ES-I3 (cell line): ENCODE measurements at regions not wholly inside any gene's neighbourhood (a gene's known extent, or its start where the extent isn't known, plus 50 kb on each side); places are given as distances from the start of the nearest gene placed in this dataset.

Experiments
- H3K36me3 ChIP-seq: 2 replicates; pipeline ENCODE4 v1.6.1; 2013; ENCODE audit warnings: mild to moderate bottlenecking, low read length, control low read depth, moderate library complexity; ENCODE audit not compliant: insufficient read depth
- H3K4me1 ChIP-seq: 2 replicates; pipeline ENCODE4 v1.6.1; 2013; ENCODE audit warnings: mild to moderate bottlenecking, control low read depth, low read length; ENCODE audit not compliant: insufficient read depth
- H3K9ac ChIP-seq: 2 replicates; pipeline ENCODE4 v1.6.1; 2013; ENCODE audit warnings: low read depth, mild to moderate bottlenecking, low read length, moderate library complexity
- H3K9me3 ChIP-seq: 2 replicates; pipeline ENCODE4 v1.6.1; 2013; ENCODE audit warnings: mild to moderate bottlenecking, low read length, moderate library complexity; ENCODE audit not compliant: control insufficient read depth, insufficient read depth

DNA sequence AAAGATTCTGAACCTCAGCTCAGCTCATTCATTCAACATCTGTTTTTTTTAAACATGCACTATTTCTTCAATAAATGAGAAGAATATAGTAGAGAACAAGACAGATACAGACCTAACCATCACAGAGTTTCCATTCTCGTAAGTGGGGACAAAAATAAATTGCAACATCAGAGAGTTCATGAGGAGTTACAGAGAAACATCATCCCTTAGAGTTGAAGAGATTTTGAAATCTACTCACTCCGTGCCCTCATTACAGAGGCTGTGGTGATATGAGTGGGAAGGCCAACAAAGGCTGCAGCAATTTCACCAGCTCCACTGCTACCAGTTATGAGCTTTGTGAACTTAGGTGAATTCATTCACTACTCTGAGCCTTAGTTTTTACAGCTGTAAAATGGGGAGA, 399.3 kb downstream of the BCL11A start:
- Histone ChIP-seq H3K9me3 (peaks cover 4% of the 10 kb centered on the region; the same call in 1 of the 2 replicates), H3K4me1 (no peaks in the 10 kb centered on the region), H3K9ac (no peak overlapping the region), H3K36me3 (no peaks in the 10 kb centered on the region)

DNA sequence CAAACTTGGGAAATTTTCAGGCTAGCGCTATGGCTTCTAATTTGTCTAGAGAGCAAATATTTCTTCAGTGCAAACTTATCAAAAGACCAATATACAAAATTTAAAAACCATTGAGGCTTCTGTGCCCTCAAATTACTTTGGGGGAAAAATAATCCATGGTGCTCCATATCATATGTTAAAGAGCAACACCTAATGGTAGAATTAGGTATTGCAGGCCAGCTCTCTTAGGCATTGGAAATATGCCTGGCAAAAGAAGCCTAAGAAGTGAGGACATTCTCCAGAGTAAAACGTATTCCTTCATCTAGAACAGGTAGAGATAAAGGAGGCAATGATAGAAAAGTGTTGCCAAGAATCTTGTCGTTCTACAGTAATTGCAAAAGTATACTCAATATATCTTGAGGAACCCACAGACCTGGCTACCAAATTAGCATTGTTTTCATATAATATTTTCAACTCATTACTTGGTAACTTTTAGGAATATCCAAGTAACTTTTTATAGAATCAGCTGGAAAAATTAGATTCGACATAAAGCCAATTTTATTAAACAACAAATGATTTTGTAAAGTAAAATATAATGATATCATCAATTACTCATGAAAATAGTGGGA, 401.1 kb downstream of the BCL11A start:
- peaks cover 4% of the 10 kb centered on the region; the same call in 1 of the 2 replicates for H3K9me3 ChIP-seq
- H3K36me3 ChIP-seq, result no peaks in the 10 kb centered on the region
- H3K4me1 ChIP-seq, result no peaks in the 10 kb centered on the region
- no peak overlapping the region for H3K9ac ChIP-seq

DNA sequence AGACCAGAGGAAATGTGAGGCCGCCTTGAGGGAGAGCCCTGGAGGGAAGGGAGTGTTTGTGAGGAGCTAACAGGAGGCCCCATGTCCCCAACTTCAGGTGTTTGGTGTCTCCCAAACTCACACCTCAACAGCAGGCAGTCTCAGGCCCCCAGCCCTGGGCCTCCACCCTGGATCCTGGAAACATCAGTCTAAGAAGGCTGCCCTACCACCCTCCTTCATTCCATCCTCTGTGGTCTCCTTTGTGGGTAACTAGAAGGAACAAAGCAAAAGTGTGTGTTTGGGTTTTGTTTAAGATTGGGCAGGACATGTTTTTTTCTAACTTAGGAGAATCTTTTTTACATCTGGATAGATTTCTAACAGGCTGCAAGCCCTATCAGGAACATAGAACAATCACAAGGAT, 404.3 kb downstream of the BCL11A start:
- H3K36me3 ChIP-seq, result no peaks in the 10 kb centered on the region
- peaks cover 4% of the 10 kb centered on the region; the same call in 1 of the 2 replicates for H3K9me3 ChIP-seq

DNA sequence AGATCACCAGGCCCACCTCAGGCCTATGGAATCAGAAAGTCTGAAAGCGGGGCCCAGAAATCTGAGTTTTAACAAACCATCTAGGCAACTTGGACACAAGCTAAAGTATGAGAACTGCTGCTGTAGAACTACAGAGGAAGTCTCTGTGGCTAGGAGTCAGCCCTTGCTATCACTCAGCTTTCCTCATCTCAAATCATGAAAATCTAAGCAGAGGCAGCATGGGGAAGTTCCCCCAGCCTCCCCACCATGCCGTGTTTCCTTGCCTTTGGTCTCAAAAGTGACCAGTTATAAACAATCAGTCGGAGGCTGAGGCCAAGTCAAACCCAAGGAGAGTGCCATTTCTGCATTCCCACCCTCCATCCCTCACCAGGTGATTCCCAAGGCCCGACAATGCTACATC, 404.7 kb downstream of the BCL11A start:
- no peaks in the 10 kb centered on the region for H3K36me3 ChIP-seq
- H3K9ac ChIP-seq, result no peak overlapping the region
- peaks cover 4% of the 10 kb centered on the region; the same call in 1 of the 2 replicates for H3K9me3 ChIP-seq
- no peaks in the 10 kb centered on the region for H3K4me1 ChIP-seq

More for the DNA sequence above, 404.3 kb downstream of the BCL11A start:
- Histone ChIP-seq H3K4me1 (no peaks in the 10 kb centered on the region), H3K9ac (no peak overlapping the region)

DNA sequence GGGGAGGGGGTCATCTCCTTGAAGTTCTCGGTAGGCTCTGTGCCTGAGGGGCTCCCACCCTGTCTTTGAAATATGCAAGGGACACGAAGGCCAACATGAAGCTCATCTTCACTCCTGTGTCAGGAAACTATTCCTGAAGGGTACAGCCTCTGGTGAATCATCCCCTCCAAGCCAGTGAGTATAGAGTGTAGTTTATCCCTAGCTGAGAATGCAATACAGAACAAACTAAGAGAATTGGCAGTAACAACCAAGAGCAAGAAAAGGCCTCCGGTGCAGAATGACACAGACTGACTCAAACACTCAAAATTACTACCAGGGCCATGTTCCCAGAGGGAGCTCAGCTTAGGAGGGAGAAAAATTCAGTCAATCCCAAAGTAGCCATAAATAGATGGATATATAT, 413.3 kb downstream of the BCL11A start:
- H3K9ac ChIP-seq, result no peak overlapping the region

DNA sequence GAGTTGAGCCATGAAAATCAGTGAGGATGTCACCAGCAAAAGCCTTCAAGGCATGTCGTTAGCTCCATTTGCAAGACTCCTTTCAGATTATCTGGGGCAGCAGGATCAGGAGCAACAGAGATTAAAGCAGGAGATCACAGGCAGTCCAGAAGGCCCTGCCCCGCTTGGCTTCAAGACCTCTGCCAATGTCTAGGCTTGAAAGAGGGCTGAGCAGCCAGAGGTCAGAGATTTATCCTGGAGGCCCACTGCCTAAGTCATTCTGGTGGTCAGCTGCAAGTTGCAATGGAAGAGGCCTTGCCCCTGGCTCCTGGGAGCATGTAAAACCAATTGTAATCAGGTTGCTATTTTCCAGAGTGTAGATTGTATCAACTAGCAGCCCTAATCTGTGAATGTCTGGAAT, 416.5 kb downstream of the BCL11A start:
- Histone ChIP-seq H3K9me3 (peaks cover 5% of the 10 kb centered on the region; the same call in 1 of the 2 replicates), H3K4me1 (no peaks in the 10 kb centered on the region), H3K9ac (no peak overlapping the region), H3K36me3 (no peaks in the 10 kb centered on the region)

More for the DNA sequence above, 413.3 kb downstream of the BCL11A start:
- Histone ChIP-seq H3K36me3 (no peaks in the 10 kb centered on the region), H3K4me1 (no peaks in the 10 kb centered on the region), H3K9me3 (peaks cover 5% of the 10 kb centered on the region; the same call in 1 of the 2 replicates)

DNA sequence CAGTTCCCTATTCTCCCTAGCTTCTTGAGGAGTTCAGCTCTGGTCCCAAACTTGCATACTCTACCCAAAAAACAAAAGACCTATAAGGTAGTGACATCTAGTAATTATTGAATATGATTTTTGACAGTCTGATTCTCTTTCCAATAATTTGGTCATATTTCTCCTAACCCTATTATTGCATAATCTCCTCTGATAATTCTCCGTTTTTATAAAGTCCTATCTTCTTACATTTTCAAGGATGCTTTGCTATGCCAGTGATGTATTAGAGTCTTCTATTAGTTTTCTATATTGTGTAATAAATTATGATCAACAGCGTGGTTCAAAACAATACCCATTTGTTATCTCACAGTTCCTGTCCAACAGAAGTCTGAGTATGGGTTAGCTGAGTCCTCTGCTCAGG, 426.3 kb downstream of the BCL11A start:
- Histone ChIP-seq H3K36me3 (no peaks in the 10 kb centered on the region), H3K4me1 (peaks cover 4% of the 10 kb centered on the region; the same call in 1 of the 2 replicates), H3K9me3 (0 out of 2 replicates have a peak, but pooled peaks cover 3% of the 10 kb centered on the region), H3K9ac (no peak overlapping the region)

DNA sequence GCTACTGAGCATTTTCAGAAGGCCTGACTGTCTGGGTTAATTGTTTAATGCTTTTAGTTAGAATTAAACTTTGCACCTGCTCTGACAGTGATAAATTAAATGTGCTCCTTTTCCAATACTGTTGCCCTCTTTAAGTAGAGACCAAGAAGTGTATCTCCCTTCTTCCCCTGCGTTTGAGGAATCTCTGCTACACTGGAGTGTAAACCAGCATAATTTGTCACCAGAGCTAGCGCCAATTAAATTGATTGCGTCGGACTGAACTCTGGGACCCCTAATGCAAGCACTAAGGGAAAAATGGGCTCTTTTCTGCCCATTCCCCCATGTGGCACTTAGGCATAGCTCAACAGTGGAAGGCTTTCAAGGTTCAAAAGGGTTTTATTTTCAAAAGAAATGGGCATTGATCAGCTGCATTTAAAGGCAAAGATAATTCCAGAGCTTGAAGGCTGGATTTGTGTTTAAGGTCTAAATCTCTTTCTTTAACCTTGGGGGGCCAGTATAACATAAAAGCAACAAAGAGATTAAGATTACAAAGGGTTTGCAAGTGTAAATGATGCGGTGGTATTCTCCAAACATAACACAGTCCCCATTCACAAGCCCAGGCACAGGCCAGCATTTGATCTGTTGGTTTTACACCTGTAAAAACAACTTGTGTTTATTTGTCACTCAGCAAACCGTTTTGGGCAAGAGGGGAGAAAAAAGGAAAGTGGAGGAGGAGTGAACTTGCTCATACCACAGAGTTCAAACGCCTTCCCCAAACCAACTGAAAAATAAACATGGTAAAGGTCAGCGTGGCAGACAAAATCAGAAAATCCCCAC, 427.6 kb downstream of the BCL11A start:
- 0 out of 2 replicates have a peak, but pooled peaks cover 4% of the 10 kb centered on the region for H3K9me3 ChIP-seq
- H3K4me1 ChIP-seq, result peaks cover 4% of the 10 kb centered on the region; the same call in 1 of the 2 replicates
- H3K36me3 ChIP-seq, result no peaks in the 10 kb centered on the region
- H3K9ac ChIP-seq, result no peak overlapping the region

DNA sequence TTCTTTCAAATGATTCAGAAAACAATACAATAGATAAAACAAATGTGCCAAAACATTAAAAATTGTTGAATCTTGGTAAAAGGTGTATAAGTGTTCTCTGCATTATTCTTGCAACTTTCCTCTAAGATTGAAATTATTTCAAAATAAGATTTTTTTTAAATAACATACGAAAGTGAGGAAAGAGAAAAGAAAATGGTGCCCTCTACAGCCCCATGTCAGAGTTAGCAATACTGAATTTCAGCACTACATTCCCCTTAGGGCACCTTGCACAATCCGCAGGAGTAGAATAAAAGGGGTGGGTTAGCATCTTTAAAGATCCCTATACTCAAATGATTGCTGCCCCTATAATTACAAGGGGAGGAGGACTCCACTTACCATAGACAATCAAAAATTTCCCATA, 433.7 kb downstream of the BCL11A start:
- Histone ChIP-seq H3K4me1 (no peaks in the 10 kb centered on the region), H3K9me3 (peaks cover 4% of the 10 kb centered on the region), H3K36me3 (no peaks in the 10 kb centered on the region), H3K9ac (no peak overlapping the region)

DNA sequence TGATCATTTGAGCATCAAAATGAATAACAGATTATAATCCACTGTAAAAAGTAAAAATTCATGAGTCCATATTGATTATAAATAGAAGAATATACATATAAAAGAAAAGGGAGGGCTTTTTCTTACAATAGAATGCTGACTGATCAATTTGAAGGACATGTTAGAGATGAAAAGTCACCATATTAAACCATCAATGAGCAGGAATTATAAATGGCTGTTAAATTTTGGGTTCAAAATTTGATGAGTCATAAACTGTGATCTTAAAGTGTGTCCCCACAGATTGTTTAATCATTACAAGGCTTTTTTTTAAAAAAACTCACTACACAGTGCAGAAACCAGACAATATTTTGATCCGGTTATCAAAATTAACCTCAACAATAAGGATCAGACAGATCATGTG, 434.5 kb downstream of the BCL11A start:
- Histone ChIP-seq H3K36me3 (no peaks in the 10 kb centered on the region), H3K9ac (no peak overlapping the region), H3K9me3 (peaks cover 4% of the 10 kb centered on the region), H3K4me1 (no peaks in the 10 kb centered on the region)

DNA sequence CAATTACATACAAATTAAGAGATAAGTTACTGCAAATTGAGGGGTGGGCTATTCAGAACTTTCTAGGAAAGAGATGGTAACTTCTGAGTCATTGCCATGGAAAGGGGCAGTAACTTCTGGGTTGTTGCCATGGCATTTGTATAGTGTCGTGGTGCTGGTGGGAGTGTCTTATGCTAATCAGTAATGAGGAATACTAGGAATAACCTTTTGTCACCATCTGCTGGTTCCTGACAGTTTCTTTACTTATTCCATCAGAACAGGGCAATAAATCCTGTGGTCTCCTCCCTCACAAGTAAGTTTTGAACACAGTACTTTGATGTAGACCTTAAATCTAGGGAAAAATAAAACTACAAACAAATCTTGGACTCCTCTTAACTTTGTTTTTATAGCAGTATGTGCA, 435.4 kb downstream of the BCL11A start:
- no peak overlapping the region for H3K9ac ChIP-seq
- H3K9me3 ChIP-seq, result peaks cover 4% of the 10 kb centered on the region
- H3K4me1 ChIP-seq, result no peaks in the 10 kb centered on the region
- no peaks in the 10 kb centered on the region for H3K36me3 ChIP-seq

DNA sequence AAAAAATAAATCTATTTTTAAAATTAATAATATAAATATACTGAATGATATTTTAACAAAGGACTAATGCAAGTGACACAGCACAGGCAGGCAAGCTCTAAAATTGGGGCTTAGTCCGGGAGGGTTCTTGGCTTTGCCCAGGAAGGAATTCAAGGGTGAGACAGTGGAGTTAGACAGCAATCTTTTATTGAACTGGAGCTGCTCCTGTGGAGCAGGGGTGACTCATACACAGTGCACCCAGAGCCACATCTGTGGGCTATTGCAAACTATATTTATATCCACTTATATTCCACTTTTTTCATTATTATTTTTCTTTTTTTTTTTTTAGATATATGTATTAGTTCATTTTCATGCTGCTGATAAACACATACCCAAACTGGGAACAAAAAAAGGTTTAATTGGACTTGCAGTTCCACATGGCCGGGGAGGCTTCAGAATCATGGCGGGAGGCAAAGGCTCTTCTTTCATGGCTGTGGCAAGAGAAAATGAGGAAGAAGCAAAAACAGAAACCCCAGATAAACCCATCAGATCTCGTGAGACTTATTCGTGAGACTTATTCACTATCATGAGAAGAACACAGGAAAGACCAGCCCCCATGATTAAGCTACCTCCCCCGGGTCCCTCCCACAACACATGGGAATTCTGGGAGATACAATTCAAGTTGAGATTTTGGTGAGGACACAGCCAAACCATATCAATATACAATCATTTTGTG, 437.1 kb downstream of the BCL11A start:
- Histone ChIP-seq H3K9ac (no peak overlapping the region), H3K9me3 (peaks cover 2% of the 10 kb centered on the region), H3K36me3 (no peaks in the 10 kb centered on the region), H3K4me1 (no peaks in the 10 kb centered on the region)

DNA sequence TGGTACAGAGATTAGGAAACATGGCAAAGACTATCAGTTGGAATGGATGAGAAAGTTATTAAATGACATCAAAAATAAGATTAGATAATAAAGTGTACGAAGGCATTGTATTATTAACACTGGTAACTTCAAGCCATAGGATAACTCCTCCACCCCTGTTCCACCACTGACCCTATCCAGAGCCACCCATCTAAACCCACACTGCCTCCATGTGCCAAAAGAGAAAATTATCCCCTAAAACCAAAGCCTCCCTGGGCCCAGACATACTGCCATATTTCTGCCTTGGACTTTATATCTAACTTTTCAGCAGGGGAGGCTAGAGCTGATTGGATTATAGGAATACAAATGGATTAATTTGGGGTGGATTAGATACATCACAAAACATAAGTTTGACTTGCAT, 443.7 kb downstream of the BCL11A start:
- 0 out of 2 replicates have a peak, but pooled peaks cover 2% of the 10 kb centered on the region for H3K9me3 ChIP-seq
- no peaks in the 10 kb centered on the region for H3K36me3 ChIP-seq
- no peaks in the 10 kb centered on the region for H3K4me1 ChIP-seq
- no peak overlapping the region for H3K9ac ChIP-seq

DNA sequence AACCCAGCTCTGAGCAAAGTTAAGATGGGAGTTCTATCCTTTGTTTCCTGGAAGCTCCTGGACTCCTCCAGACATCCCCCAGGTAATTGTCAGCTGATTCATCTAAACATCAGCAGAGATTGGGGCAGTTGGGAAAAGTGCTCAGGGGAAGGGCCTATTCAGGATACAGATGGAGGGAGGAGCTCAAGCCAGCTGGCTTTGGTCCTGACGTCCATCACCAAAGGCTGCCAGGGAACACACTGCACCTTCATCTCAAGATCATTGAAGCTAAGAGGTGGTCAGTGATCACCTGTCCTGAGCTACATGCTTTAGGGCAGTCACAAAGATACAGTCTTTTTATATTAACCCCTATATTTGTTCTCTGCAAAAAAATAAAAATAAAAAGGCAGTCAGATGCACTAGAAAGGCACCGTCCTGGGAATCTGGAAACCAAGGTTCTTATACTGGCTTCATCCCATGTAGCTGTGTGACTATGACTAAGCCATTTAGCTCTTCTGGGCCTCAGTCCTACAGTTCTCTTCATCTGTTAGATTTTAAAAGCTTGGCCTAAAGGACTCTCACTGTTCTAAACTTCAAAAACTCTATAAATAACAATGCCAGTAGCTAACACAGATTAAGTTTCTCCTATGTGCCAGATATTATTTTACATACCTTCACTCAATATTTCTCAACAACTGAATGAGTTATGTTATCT, 446.5 kb downstream of the BCL11A start:
- Histone ChIP-seq H3K36me3 (no peaks in the 10 kb centered on the region), H3K4me1 (no peaks in the 10 kb centered on the region), H3K9ac (no peak overlapping the region), H3K9me3 (no peaks in the 10 kb centered on the region)
